ENCODE measurements at regions not wholly inside any gene's neighbourhood (a gene's known extent, or its start where the extent isn't known, plus 50 kb on each side); places are given as distances from the start of the nearest gene placed in this dataset.

GRCh38 chr15:70267879-70268278, 170.2 kb upstream of the TLE3 start:
- DNase-seq (ENCODE audit: low read depth, low spot score), result no peak

- DNase-seq (ENCODE audit: low read depth, low spot score), result no peak
Measured at GRCh38 chr15:70267306-70267705, 169.6 kb upstream of the TLE3 start.

DNA sequence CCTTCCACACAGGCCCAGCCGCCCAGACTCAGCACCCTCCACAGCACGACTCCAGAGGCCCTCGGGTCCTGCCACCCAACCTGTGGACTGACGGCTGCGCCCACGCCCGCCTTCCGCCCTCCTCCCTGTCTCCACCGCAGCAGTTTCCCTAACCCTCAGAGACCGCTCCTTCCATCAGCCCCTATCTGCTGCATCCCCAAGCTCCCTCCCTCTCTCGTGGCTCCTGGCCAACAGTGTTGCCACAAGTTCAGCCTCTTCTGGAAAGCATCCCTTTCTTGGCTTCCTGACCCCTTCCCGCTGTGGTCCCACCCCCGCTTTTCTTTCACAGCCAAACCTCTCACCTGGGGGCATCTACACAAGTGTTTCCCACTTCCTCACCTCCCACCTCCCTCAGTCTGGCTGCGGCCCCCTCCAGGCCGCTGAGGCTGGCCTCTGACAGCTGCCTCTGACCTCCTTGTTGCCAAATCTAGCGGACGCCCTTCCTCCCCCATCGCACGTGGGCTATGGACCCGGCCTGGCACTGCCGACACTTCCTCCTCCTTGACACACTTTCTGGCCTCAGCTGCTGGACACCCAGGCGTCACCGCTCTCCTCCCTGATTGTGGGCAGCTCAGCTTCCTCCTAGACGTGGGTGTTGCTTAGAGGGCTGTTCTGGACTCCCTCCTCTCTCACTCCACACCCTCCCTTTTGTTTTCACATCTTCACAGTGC, 168.8 kb upstream of the TLE3 start:
- no peak for DNase-seq (ENCODE audit: low read depth, low spot score)

DNA sequence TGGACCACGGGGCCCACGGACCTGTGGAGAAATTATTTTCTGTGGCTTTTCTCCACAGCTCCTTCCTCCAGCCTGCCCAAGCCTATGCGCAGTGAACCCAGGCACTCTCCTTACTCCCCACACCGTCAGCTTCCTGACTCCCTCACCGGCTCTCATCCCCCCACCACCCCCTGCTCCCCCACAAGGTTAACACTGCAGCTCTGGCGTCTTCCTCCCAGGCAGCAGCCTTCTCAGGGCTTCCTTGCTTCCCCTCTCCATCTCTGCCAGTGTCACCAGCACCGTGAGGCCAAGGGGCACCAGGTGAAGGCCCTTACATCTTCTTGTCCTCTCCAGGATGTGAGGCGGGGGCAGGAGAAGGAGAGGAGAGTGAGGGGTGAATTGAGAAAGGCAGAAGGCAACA, 168.3 kb upstream of the TLE3 start:
- no peak for DNase-seq (ENCODE audit: low read depth, low spot score)

DNA sequence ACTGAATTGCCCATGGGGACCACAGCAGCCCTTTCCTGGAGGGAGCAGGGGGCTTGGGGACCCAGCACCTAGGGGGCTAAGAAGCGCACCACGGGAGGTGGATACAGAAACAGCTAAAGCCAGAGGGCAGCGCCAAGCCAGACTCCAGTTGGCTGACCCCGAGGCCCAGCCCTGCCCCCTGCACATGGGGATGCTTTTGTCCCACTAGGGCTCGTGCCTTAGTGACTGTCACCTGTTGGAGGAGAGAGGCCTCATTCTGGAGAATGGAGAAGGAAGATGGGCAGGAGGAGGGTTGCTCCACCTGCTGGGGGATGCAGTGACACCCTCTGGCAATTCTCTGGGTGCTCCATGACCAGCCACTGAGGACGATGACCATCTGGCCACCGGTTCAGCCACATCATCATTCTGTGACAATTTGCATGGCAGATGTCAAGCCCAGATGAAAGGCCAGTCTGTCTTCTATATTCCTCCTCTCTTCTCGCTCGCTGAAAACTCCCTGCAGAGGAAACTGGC, 167.8 kb upstream of the TLE3 start:
- DNase-seq (ENCODE audit: low read depth, low spot score), result no peak

DNA sequence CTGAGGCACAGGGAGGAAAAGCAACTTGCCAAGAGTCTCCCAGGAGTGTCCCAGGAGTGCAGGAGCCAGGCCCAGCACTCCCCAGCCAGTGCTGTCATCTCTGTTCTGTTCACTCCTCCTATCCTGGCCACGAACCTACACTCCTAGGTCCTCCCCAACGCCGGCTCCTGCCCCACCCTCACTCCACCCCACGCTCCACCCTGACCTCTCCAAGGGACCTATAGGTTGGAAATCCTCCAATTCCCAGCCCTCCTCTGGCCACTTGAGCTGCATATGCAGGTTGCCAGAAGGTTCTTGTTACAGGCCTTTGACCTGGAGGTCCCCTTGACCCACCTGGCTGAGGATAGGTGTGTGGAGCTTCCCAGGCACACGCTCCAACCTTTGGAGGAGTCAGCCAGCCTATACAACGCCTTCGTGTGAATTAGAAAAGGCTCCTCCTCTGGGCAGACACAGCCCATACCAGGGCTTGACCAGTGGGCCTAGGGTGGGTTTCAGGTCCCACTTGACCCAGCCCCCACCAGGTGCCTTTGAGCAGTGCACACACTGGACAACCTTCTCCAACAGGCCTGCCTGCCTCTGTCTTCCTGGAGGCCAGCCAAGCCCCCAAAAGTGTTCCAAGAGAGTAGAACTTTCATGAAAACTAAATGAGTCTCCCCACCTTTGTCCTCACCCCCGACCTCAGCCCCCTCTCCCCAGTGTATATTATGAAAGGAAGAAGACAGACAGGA, 167.2 kb upstream of the TLE3 start:
- DNase-seq (ENCODE audit: low read depth, low spot score), result no peak

GRCh38 chr15:70264014-70264582, 166.4 kb upstream of the TLE3 start:
- DNase-seq (ENCODE audit: low read depth, low spot score), result no peak

- DNase-seq (ENCODE audit: low read depth, low spot score), result no peak
Measured at GRCh38 chr15:70262591-70263274, 165.0 kb upstream of the TLE3 start.

GRCh38 chr15:70262171-70262570, 164.5 kb upstream of the TLE3 start:
- DNase-seq (ENCODE audit: low read depth, low spot score), result no peak

DNA sequence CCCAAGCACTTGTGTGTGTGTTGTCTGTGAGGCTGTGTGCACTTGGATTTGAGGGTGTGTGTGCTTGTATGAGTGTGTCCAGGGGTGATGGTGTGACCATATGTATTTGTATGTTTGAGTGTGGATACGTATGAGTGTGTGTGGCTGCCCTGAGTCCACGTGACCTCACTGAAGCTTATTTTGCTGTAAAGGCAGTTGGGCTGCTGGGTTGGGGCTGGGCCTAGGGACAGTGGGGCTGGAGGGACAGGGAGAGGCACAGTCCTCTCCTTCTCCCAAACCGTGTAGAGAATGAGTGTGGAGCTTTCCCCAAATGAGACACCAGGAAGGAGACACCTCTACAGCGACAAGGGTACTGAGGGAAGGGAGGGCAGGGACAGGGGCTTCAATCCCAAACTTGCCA, 163.4 kb upstream of the TLE3 start:
- no peak for DNase-seq (ENCODE audit: low read depth, low spot score)

DNA sequence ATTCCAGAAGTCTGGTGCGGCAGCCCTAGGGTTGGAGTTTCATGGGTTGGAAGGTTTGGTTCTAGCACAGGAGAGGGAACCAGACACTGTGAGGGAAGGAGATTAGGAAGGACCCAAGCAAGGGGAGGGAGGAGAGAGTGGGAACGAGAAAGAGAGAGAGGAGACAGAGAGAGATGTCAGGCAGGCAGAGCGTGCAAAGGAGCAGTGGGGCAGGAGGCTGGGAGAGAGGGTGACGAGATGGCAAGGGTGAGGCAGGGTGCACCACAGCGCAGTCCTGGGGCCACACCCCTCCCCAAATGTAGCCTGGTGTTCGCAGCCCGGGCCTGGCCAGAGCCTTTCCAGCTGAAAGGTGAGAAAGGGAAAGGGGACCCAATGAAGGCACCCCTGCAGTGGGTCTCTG, 162.9 kb upstream of the TLE3 start:
- DNase-seq (ENCODE audit: low read depth, low spot score), result no peak

- DNase-seq (ENCODE audit: low read depth, low spot score), result no peak
Measured at GRCh38 chr15:70259640-70260508, 162.2 kb upstream of the TLE3 start.

DNA sequence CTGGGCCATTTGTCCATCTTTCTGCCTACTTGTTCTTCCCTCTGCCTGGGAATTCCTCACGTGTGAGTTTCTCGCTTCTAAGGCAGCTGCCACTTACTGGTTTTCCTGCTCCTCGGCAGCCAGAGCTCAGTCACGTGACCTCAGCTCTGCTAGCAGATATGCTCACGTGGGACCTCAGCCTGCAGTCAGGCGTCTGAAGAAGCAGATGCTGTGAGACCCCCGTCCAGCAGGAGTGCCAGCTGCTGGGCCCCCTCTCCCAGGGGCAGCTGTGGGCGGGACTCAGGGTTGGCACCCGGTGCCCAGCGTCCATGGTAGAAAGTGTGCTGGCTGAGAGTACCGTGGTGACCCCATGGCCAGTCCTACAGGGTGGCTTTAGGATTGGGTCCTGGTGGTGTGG, 161.3 kb upstream of the TLE3 start:
- DNase-seq (ENCODE audit: low read depth, low spot score), result no peak

DNA sequence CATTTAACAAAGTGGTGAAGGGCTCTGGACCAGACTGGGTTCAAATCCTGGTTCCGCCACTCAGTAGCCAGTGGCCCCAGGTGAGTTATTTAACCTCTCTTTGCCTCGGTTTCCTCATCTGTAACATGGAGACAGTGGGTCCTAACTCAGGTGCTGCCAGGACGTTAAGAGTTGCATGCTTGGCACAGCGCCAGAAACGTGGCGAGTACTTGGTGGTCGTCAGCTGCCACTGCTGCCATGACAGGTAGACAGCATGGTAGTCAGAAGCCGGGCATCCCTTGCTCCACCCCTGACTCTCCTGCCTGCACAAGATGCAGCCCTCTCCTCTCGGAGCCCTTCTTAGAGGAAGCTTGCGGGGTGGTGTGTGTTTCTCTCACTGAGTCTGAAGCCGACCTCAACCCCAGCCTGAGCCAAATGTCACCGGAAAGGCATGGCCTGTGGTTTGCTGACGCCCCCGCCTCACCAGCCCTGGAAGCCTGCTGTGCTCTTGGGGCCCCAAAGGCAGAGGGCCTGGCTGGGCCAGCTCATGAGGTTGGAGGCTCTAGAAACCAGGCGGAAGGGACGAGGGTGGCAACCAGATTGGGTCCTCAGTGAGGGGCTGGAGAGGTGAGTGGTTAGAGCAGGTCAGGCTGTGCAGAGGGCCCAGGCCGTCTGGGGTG, 160.8 kb upstream of the TLE3 start:
- DNase-seq (ENCODE audit: low read depth, low spot score), result no peak

- DNase-seq (ENCODE audit: low read depth, low spot score), result no peak
Measured at GRCh38 chr15:70257573-70258248, 160.0 kb upstream of the TLE3 start.

- no peak for DNase-seq (ENCODE audit: low read depth, low spot score)
Measured at GRCh38 chr15:70257047-70257446, 159.3 kb upstream of the TLE3 start.

- DNase-seq (ENCODE audit: low read depth, low spot score), result no peak
Measured at GRCh38 chr15:70254311-70254869, 156.7 kb upstream of the TLE3 start.

- no peak for DNase-seq (ENCODE audit: low read depth, low spot score)
Measured at GRCh38 chr15:70253461-70254156, 155.9 kb upstream of the TLE3 start.

DNA sequence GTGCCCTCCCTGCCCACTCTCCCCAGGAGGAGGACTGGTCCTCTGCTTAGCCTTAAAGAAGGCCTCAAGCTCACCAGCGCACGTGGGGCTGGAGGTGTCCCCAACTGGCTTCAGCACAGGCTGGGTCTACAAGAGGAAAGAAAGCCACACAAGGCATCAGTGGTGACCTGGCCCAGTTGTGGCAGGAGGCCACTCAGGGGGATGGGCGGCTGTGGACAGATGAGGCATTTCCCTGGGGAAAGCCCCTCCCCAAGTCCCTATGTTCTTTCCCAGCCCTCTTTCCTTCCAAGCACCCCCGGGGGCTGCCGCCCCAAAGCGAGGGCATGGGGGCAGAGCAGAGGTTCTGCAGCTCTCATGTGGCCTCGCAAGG, 155.2 kb upstream of the TLE3 start:
- no peak for DNase-seq (ENCODE audit: low read depth, low spot score)
